Neuron (in vitro differentiated cells): ENCODE measurements at regions not wholly inside any gene's neighbourhood (a gene's known extent, or its start where the extent isn't known, plus 50 kb on each side); places are given as distances from the start of the nearest gene placed in this dataset.
A peak's percentile ranks its signal among the peaks of the same experiment; 100 is the strongest.
"Not testable (repeated sequence)": the region's sequence is repeated elsewhere in the genome, so short reads cannot be mapped to it uniquely, and the experiment has no call there.

Source experiments
- H2AFZ ChIP-seq: one replicate; pipeline ENCODE4 v1.6.1; 2013; ENCODE audit warnings: low read depth, mild to moderate bottlenecking, inconsistent platforms, low read length, moderate library complexity
- H3K27me3 ChIP-seq: one replicate; pipeline ENCODE4 v1.6.1; 2013; ENCODE audit warnings: low read length; ENCODE audit not compliant: insufficient read depth
- H3K36me3 ChIP-seq: one replicate; pipeline ENCODE4 v1.6.1; 2013; ENCODE audit warnings: low read length; ENCODE audit not compliant: insufficient read depth
- H3K4me1 ChIP-seq: one replicate; pipeline ENCODE4 v1.6.1; 2013; ENCODE audit warnings: low read length; ENCODE audit not compliant: insufficient read depth
- H3K4me3 ChIP-seq: 2 replicates; pipeline ENCODE4 v1.5.1; 2013; ENCODE audit warnings: mild to moderate bottlenecking, low read length, moderate library complexity
- H3K9me3 ChIP-seq: one replicate; pipeline ENCODE4 v1.6.1; 2013; ENCODE audit warnings: low read length

- no peak overlapping the region for H2AFZ ChIP-seq
- H3K9me3 ChIP-seq = no peaks in the 10 kb centered on the region
- H3K27me3 ChIP-seq = no peaks in the 10 kb centered on the region
- H3K4me1 ChIP-seq = no peaks in the 10 kb centered on the region
- H3K4me3 ChIP-seq = no peak overlapping the region
- H3K36me3 ChIP-seq = no peaks in the 10 kb centered on the region
These were observed 326.4 kb downstream of the NR4A2 start for GRCh38 chr2:156005999-156006712.

- Histone ChIP-seq H3K36me3 (no peaks in the 10 kb centered on the region), H3K4me1 (no peaks in the 10 kb centered on the region), H3K9me3 (no peaks in the 10 kb centered on the region), H3K4me3 (no peak overlapping the region), H3K27me3 (no peaks in the 10 kb centered on the region), H2AFZ (no peak overlapping the region)
These were observed 327.0 kb downstream of the NR4A2 start for GRCh38 chr2:156005531-156005930.

DNA sequence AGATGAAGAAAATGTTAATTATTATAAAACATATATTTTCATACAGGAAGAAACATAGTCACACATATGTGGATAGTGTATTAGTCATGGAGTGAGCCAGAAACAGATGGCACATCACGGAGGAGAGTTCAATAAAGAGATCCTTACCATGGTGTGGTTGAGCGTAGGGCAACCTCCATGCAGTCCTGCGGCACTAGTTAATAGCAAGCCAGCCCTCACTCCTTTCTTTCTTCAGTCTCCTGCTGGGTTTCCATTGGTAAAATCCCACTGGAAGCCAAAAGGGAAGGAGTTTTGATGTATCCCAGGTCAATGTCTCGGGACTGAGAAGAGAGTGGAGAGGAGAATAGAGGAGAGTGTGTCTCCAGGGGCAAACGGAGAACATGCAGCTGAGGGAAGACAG, 328.1 kb downstream of the NR4A2 start:
- no peaks in the 10 kb centered on the region for H3K9me3 ChIP-seq
- no peaks in the 10 kb centered on the region for H3K4me1 ChIP-seq
- H3K4me3 ChIP-seq = no peak overlapping the region
- no peaks in the 10 kb centered on the region for H3K27me3 ChIP-seq
- no peak overlapping the region for H2AFZ ChIP-seq
- no peaks in the 10 kb centered on the region for H3K36me3 ChIP-seq

- Histone ChIP-seq H3K4me3 (no peak overlapping the region), H2AFZ (no peak overlapping the region), H3K4me1 (no peaks in the 10 kb centered on the region), H3K36me3 (no peaks in the 10 kb centered on the region), H3K27me3 (no peaks in the 10 kb centered on the region), H3K9me3 (no peaks in the 10 kb centered on the region)
These were observed 328.7 kb downstream of the NR4A2 start for GRCh38 chr2:156003780-156004179.

GRCh38 chr2:156001851-156002250, 330.7 kb downstream of the NR4A2 start:
- H3K4me1 ChIP-seq = no peaks in the 10 kb centered on the region
- no peak overlapping the region for H3K4me3 ChIP-seq
- H2AFZ ChIP-seq = no peak overlapping the region
- no peaks in the 10 kb centered on the region for H3K27me3 ChIP-seq
- no peaks in the 10 kb centered on the region for H3K36me3 ChIP-seq
- H3K9me3 ChIP-seq = no peaks in the 10 kb centered on the region

GRCh38 chr2:155997538-155997937, 335.0 kb downstream of the NR4A2 start:
- H3K27me3 ChIP-seq = no peaks in the 10 kb centered on the region
- H3K4me3 ChIP-seq = no peak overlapping the region
- H3K4me1 ChIP-seq = no peaks in the 10 kb centered on the region
- H3K36me3 ChIP-seq = no peaks in the 10 kb centered on the region
- H3K9me3 ChIP-seq = no peaks in the 10 kb centered on the region
- H2AFZ ChIP-seq = no peak overlapping the region

- Histone ChIP-seq H3K36me3 (no peaks in the 10 kb centered on the region), H3K4me3 (no peak overlapping the region), H3K27me3 (no peaks in the 10 kb centered on the region), H2AFZ (no peak overlapping the region), H3K9me3 (no peaks in the 10 kb centered on the region), H3K4me1 (no peaks in the 10 kb centered on the region)
These were observed 338.2 kb downstream of the NR4A2 start for GRCh38 chr2:155994315-155994714.

GRCh38 chr2:155983845-155984244, 348.7 kb downstream of the NR4A2 start:
- Histone ChIP-seq H3K4me3 (no peak overlapping the region), H2AFZ (no peak overlapping the region), H3K9me3 (no peaks in the 10 kb centered on the region), H3K4me1 (peaks cover 9% of the 10 kb centered on the region), H3K36me3 (no peaks in the 10 kb centered on the region), H3K27me3 (no peaks in the 10 kb centered on the region)

- Histone ChIP-seq H3K4me3 (no peak overlapping the region), H3K27me3 (no peaks in the 10 kb centered on the region), H3K36me3 (no peaks in the 10 kb centered on the region), H3K4me1 (peaks cover 5% of the 10 kb centered on the region), H2AFZ (no peak overlapping the region), H3K9me3 (no peaks in the 10 kb centered on the region)
These were observed 350.4 kb downstream of the NR4A2 start for GRCh38 chr2:155982135-155982534.

DNA sequence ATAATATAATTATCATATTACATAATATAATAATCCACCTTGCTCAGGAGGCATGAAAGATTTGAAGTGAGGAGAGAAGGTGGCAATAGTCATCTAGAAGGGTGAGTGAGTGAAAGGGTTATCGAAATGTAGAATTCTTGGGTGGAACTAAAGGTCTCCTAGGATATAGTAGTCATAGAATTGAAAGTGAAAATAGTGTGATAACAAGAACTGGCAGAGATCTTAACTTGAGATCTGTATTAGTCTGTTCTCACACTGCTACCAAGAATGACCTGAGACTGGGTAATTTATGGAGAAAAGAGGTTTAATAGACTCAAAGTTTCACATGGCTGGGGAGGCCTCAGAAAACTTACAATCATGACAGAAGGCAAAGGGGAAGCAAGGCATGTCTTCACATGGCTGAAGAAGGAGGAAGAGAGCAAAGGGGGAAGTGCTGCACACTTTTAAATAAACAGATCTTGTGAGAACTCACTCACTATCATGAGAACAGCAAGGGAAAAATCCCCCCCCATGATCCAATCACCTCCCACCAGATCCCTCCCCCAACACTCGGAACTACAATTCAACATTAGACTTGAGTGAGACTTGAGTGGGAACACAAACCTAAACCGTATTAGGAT, 351.5 kb downstream of the NR4A2 start:
- Histone ChIP-seq H3K9me3 (no peaks in the 10 kb centered on the region), H3K36me3 (no peaks in the 10 kb centered on the region), H2AFZ (no peak overlapping the region), H3K4me3 (no peak overlapping the region), H3K27me3 (no peaks in the 10 kb centered on the region), H3K4me1 (peaks cover 9% of the 10 kb centered on the region)

DNA sequence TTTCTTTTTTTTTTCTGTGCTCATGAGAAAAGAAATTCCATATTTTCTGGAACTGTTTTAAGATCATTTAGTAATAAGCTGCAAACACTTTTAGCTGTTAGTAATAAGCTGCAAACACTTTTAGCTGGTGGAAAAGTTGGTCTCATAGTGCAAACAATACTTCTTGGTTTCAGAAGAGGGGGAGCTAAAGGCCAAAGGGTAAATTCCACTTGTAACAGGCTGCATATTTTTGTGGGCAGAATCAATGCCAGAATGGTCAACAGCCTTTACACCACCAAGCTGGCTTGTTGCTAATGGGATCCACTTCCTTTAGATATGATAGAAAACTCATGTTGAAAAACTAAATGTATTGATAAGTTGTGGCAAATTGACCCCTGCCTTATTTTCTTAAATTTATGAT, 356.8 kb downstream of the NR4A2 start:
- no peaks in the 10 kb centered on the region for H3K36me3 ChIP-seq
- peaks cover 22% of the 10 kb centered on the region for H3K4me1 ChIP-seq

GRCh38 chr2:155972916-155973315, 359.6 kb downstream of the NR4A2 start:
- no peaks in the 10 kb centered on the region for H3K9me3 ChIP-seq
- H3K36me3 ChIP-seq = no peaks in the 10 kb centered on the region
- H3K4me3 ChIP-seq = no peak overlapping the region
- no peaks in the 10 kb centered on the region for H3K27me3 ChIP-seq
- no peak overlapping the region for H2AFZ ChIP-seq
- peaks cover 17% of the 10 kb centered on the region for H3K4me1 ChIP-seq

More for the DNA sequence above, 356.8 kb downstream of the NR4A2 start:
- Histone ChIP-seq H2AFZ (peak overlapping the region; percentile 53), H3K9me3 (no peaks in the 10 kb centered on the region), H3K4me3 (no peak overlapping the region), H3K27me3 (no peaks in the 10 kb centered on the region)

- not testable (repeated sequence) for H2AFZ ChIP-seq, H3K9me3 ChIP-seq, H3K27me3 ChIP-seq, H3K4me3 ChIP-seq, H3K4me1 ChIP-seq, H3K36me3 ChIP-seq
These were observed 366.5 kb downstream of the NR4A2 start for GRCh38 chr2:155966064-155966471.
